OCI-LY1 (cell line): ENCODE measurements at regions not wholly inside any gene's neighbourhood (a gene's known extent, or its start where the extent isn't known, plus 50 kb on each side); places are given as distances from the start of the nearest gene placed in this dataset.

ENCODE experiments used
- H2AFZ ChIP-seq: fragments of 200-600 bp; sonication (generic), shearing (Covaris generic); 2 replicates; pipeline ENCODE4 v1.6.0; 2014; ENCODE audit warnings: antibody characterized with exemption, mild to moderate bottlenecking, low read length
- H3F3A ChIP-seq: fragments of 200-600 bp; sonication (generic), shearing (Covaris generic); 2 replicates; pipeline ENCODE4 v1.6.0; 2014; ENCODE audit warnings: mild to moderate bottlenecking, antibody characterized with exemption, low read length, moderate library complexity; ENCODE audit not compliant: insufficient read depth
- H3K27ac ChIP-seq: fragments of 200-600 bp; sonication (generic); 2 replicates; pipeline ENCODE4 v1.5.1; 2014; ENCODE audit warnings: low read length, mixed run types, mild to moderate bottlenecking, low read depth; ENCODE audit not compliant: poor library complexity, severe bottlenecking
- H3K27me3 ChIP-seq: fragments of 200-600 bp; sonication (generic); 2 replicates; pipeline ENCODE4 v1.6.0; 2014; ENCODE audit warnings: antibody characterized with exemption, mild to moderate bottlenecking, low read length, moderate library complexity; ENCODE audit not compliant: insufficient read depth
- H3K36me3 ChIP-seq: fragments of 200-600 bp; sonication (generic); 2 replicates; pipeline ENCODE4 v1.6.1; 2014; ENCODE audit warnings: mild to moderate bottlenecking, antibody characterized with exemption, low read length, moderate library complexity, mixed read lengths; ENCODE audit not compliant: insufficient read depth
- H3K4me1 ChIP-seq: fragments of 200-600 bp; sonication (generic); 2 replicates; pipeline ENCODE4 v1.5.1; 2014; ENCODE audit warnings: mild to moderate bottlenecking, low read length, moderate library complexity; ENCODE audit not compliant: insufficient read depth, severe bottlenecking
- H3K4me2 ChIP-seq: fragments of 200-600 bp; sonication (generic), shearing (Covaris generic); 2 replicates; pipeline ENCODE4 v1.6.1; 2014; ENCODE audit warnings: low read length
- H3K4me3 ChIP-seq: fragments of 200-600 bp; sonication (generic); 2 replicates; pipeline ENCODE4 v1.5.1; 2014; ENCODE audit warnings: low read length, low read depth, mild to moderate bottlenecking, mixed read lengths; ENCODE audit not compliant: poor library complexity, severe bottlenecking
- H3K79me2 ChIP-seq: fragments of 200-600 bp; shearing (Covaris generic); 2 replicates; pipeline ENCODE4 v1.6.1; 2016; ENCODE audit warnings: mixed run types, low read length, mixed read lengths; ENCODE audit not compliant: insufficient read depth
- H3K9ac ChIP-seq: fragments of 200-600 bp; sonication (generic), shearing (Covaris generic); 2 replicates; pipeline ENCODE4 v1.6.1; 2014; ENCODE audit warnings: mild to moderate bottlenecking, low read length, mixed read lengths
- H3K9me2 ChIP-seq: fragments of 200-600 bp; sonication (generic), shearing (Covaris generic); 2 replicates; pipeline ENCODE4 v1.6.1; 2014; ENCODE audit warnings: low read depth, mild to moderate bottlenecking, low read length, mixed read lengths
- H3K9me3 ChIP-seq: fragments of 200-600 bp; shearing (Covaris generic); 2 replicates; pipeline ENCODE4 v1.6.1; 2014; ENCODE audit warnings: low read length, mixed read lengths
- H4K20me1 ChIP-seq: fragments of 200-600 bp; sonication (generic), shearing (Covaris generic); 2 replicates; pipeline ENCODE4 v1.6.0; 2016; ENCODE audit warnings: mild to moderate bottlenecking, low read length; ENCODE audit not compliant: insufficient read depth
- CTCF ChIP-seq: fragments of 200-600 bp; sonication (generic), shearing (Covaris generic); IDR thresholded peaks from 2 replicates; pipeline ENCODE4 v1.5.1; 2017; ENCODE audit warnings: mild to moderate bottlenecking, antibody characterized with exemption, low read length, moderate library complexity, mixed read lengths
- EZH2 ChIP-seq: fragments of 200-600 bp; sonication (generic), shearing (Covaris generic); IDR thresholded peaks from 2 replicates; pipeline ENCODE4 v1.8.0; 2017; ENCODE audit warnings: borderline replicate concordance, mixed run types, mild to moderate bottlenecking, antibody characterized with exemption, low read length, moderate library complexity, mixed read lengths

GRCh38 chr6:43886067-43886461 is 116.1 kb downstream of the VEGFA start:
- H3F3A ChIP-seq: no peaks in the 10 kb centered on the region
- no peak overlapping the region for H3K9ac ChIP-seq
- H3K79me2 ChIP-seq: no peaks in the 10 kb centered on the region
- H3K4me1 ChIP-seq: no peaks in the 10 kb centered on the region
- no peak overlapping the region for H3K4me2 ChIP-seq
- no peak overlapping the region for H2AFZ ChIP-seq
- H3K27me3 ChIP-seq: no peaks in the 10 kb centered on the region
- H3K36me3 ChIP-seq: no peaks in the 10 kb centered on the region
- H4K20me1 ChIP-seq: no peaks in the 10 kb centered on the region
- no peaks in the 10 kb centered on the region for H3K9me2 ChIP-seq
- H3K9me3 ChIP-seq: no peaks in the 10 kb centered on the region
- H3K4me3 ChIP-seq: no peak overlapping the region
- no peak overlapping the region for H3K27ac ChIP-seq
- TF ChIP-seq EZH2: no peak
- no peak for TF ChIP-seq CTCF

DNA sequence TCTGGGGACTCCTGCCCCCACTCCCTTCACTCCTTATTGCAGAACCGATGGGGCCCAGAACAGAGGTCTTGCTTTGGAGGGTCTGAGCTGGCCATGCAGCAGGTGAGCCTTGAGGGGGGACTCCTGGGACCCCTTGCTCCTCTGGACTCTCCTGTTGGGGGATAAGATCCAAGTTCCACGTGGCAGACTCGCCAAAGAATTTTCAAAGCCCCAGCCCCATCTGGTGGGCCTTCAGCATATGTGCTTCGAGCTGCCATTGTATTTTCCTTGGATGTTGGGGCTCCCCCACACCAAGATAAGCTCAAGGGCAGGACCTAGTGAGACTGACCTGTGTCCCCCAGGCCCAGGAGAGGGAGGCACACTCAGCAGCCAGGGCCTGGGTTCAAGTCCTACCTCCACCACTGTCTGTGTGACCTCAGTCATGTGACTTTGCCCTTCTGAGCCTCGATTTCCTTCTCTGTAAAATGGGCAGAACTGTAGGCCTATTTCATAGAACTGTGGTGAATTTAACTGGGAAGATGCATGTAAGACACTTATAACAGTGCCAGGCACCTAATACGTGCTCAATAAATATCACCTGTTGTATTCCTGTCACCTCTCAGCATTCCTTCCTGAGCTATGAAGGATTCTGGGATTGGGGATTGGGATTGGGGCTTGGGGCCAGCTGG is 115.5 kb downstream of the VEGFA start:
- H3K4me3 ChIP-seq: no peak overlapping the region
- H4K20me1 ChIP-seq: no peaks in the 10 kb centered on the region
- no peak overlapping the region for H2AFZ ChIP-seq
- no peaks in the 10 kb centered on the region for H3F3A ChIP-seq
- no peaks in the 10 kb centered on the region for H3K36me3 ChIP-seq
- H3K9me3 ChIP-seq: no peaks in the 10 kb centered on the region
- no peak overlapping the region for H3K27ac ChIP-seq
- no peaks in the 10 kb centered on the region for H3K27me3 ChIP-seq
- H3K9me2 ChIP-seq: no peaks in the 10 kb centered on the region
- no peak overlapping the region for H3K4me2 ChIP-seq
- no peaks in the 10 kb centered on the region for H3K4me1 ChIP-seq
- no peaks in the 10 kb centered on the region for H3K79me2 ChIP-seq
- H3K9ac ChIP-seq: no peak overlapping the region
- no peak for TF ChIP-seq CTCF
- no peak for TF ChIP-seq EZH2

DNA sequence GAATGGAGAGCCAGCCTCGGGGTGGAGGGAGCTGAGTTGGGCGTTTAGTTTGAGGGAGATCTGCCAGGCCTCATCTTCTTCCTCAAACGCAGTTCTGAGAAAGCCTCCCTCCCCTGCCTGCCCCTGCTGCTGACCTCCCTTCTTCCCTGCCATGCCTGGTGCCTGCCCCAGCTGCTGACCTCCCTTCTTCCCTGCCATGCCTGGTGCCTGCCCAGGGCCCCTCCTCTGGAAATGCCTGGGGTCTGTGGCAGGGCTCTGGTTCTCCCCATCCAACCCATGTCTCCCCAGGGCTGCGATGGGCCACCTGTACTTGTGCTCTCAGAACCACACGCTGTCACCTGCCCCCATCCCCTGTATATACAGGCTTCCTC is 114.6 kb downstream of the VEGFA start:
- no peak for TF ChIP-seq EZH2
- no peak for TF ChIP-seq CTCF
- no peaks in the 10 kb centered on the region for H3K27me3 ChIP-seq
- no peak overlapping the region for H3K4me3 ChIP-seq

More for the DNA sequence above, 114.6 kb downstream of the VEGFA start:
- no peak overlapping the region for H3K4me2 ChIP-seq
- no peaks in the 10 kb centered on the region for H3K79me2 ChIP-seq
- no peaks in the 10 kb centered on the region for H3K9me3 ChIP-seq
- no peaks in the 10 kb centered on the region for H3K4me1 ChIP-seq
- no peaks in the 10 kb centered on the region for H4K20me1 ChIP-seq
- no peak overlapping the region for H3K27ac ChIP-seq
- H3K9me2 ChIP-seq: no peaks in the 10 kb centered on the region
- no peaks in the 10 kb centered on the region for H3K36me3 ChIP-seq
- H3K9ac ChIP-seq: no peak overlapping the region
- no peaks in the 10 kb centered on the region for H3F3A ChIP-seq
- no peak overlapping the region for H2AFZ ChIP-seq
